Natural killer cell (primary cell): ENCODE measurements at regions not wholly inside any gene's neighbourhood (a gene's known extent, or its start where the extent isn't known, plus 50 kb on each side); places are given as distances from the start of the nearest gene placed in this dataset.

Experiments
- ATAC-seq, 3 donors: fragments of 150-1000 bp in 2 of 3; fragments of 200-7000 bp in 1 of 3; cut with Tn5 transposase; 1 replicate in 1 of 3; 2 replicates in 2 of 3; pipeline ENCODE4 v1.10.0; 2021; ENCODE audit warnings: mild to moderate bottlenecking in 2 of 3, moderate library complexity in 2 of 3
- DNase-seq, 2 donors: peaks; one replicate each; pipeline versions ENCODE4 v3.0.0 to v3.0.0-alpha.2; 2013 to 2021; ENCODE audit warnings: mixed read lengths in 1 of 2
- H3K27ac ChIP-seq: one replicate; pipeline ENCODE4 v1.5.1; 2013; ENCODE audit warnings: mild to moderate bottlenecking, low read length
- H3K27me3 ChIP-seq: one replicate; pipeline ENCODE4 v1.6.1; 2013; ENCODE audit warnings: low read length; ENCODE audit not compliant: control insufficient read depth, insufficient read depth
- H3K36me3 ChIP-seq: one replicate; pipeline ENCODE4 v1.6.1; 2013; ENCODE audit warnings: low read length; ENCODE audit not compliant: control insufficient read depth, insufficient read depth
- H3K4me1 ChIP-seq: one replicate; pipeline ENCODE4 v1.6.1; 2013; ENCODE audit warnings: low read length; ENCODE audit not compliant: control insufficient read depth, insufficient read depth
- H3K4me3 ChIP-seq: one replicate; pipeline ENCODE4 v1.5.1; 2013; ENCODE audit warnings: low read length
- H3K9me3 ChIP-seq: one replicate; pipeline ENCODE4 v1.6.1; 2013; ENCODE audit warnings: low read length; ENCODE audit not compliant: control insufficient read depth, insufficient read depth
- H3K27ac Mint-ChIP-seq, 2 donors: one replicate each; pipeline ENCODE4 v1.8.0; 2022; ENCODE audit warnings: mild to moderate bottlenecking in 2 of 2, mixed read lengths in 2 of 2, moderate library complexity in 1 of 2
- H3K27me3 Mint-ChIP-seq, 2 donors: one replicate each; pipeline ENCODE4 v1.8.0; 2022; ENCODE audit warnings: low read depth in 2 of 2, mixed read lengths in 2 of 2
- H3K36me3 Mint-ChIP-seq: one replicate; pipeline ENCODE4 v1.8.0; 2022; ENCODE audit warnings: mixed read lengths
- H3K4me1 Mint-ChIP-seq, 2 donors: one replicate each; pipeline ENCODE4 v1.8.0; 2022; ENCODE audit warnings: mixed read lengths in 2 of 2
- H3K4me3 Mint-ChIP-seq: one replicate; pipeline ENCODE4 v1.8.0; 2022; ENCODE audit warnings: mild to moderate bottlenecking, moderate library complexity, mixed read lengths
- H3K9me3 Mint-ChIP-seq, 2 donors: one replicate each; pipeline ENCODE4 v1.8.0; 2022; ENCODE audit warnings: mixed read lengths in 2 of 2
- WGBS: methylation state at CpG from one replicate; pipeline ENCODE4 v1.1.7; 2013; ENCODE audit warnings: missing lambda C conversion rate; ENCODE audit not compliant: insufficient coverage; 5-methylcytosine and 5-hydroxymethylcytosine counted together
- intact Hi-C: fragments of 100-400 bp; cut with micrococcal nuclease; formaldehyde crosslinking; loops from one replicate; pipeline ENCODE4 v1.14.2; 2022
- TF ChIP-seq, protein P1 (sequence below): fragments of 200-600 bp; IDR thresholded peaks from one replicate; pipeline ENCODE4 v1.8.0; 2022; ENCODE audit warnings: antibody characterized with exemption

GRCh38 chr5:154607746-154608145, 129.7 kb upstream of the HAND1 start:
- peaks cover 24% of the 10 kb centered on the region for H3K27me3 ChIP-seq
- intact Hi-C loops = no loop called here
- peaks cover 14% of the 10 kb centered on the region for H3K4me1 ChIP-seq
- no peaks in the 10 kb centered on the region for H3K36me3 ChIP-seq
- Mint-ChIP-seq H3K4me1 (peaks cover 6 to 9% of the 10 kb centered on the region in 2 donors), H3K36me3 (no peaks in the 10 kb centered on the region), H3K9me3 (no peaks in the 10 kb centered on the region), H3K27me3 (peaks cover 41 to 50% of the 10 kb centered on the region in 2 donors), H3K27ac (no peak overlapping the region), H3K4me3 (no peak overlapping the region)
- ATAC-seq = no peak
- no peaks in the 10 kb centered on the region for H3K9me3 ChIP-seq
- H3K4me3 ChIP-seq = no peak overlapping the region
- WGBS = 86% methylated on average over 4 of the region's 4 CpGs
- H3K27ac ChIP-seq = no peak overlapping the region
- TF ChIP-seq, protein P1, sequence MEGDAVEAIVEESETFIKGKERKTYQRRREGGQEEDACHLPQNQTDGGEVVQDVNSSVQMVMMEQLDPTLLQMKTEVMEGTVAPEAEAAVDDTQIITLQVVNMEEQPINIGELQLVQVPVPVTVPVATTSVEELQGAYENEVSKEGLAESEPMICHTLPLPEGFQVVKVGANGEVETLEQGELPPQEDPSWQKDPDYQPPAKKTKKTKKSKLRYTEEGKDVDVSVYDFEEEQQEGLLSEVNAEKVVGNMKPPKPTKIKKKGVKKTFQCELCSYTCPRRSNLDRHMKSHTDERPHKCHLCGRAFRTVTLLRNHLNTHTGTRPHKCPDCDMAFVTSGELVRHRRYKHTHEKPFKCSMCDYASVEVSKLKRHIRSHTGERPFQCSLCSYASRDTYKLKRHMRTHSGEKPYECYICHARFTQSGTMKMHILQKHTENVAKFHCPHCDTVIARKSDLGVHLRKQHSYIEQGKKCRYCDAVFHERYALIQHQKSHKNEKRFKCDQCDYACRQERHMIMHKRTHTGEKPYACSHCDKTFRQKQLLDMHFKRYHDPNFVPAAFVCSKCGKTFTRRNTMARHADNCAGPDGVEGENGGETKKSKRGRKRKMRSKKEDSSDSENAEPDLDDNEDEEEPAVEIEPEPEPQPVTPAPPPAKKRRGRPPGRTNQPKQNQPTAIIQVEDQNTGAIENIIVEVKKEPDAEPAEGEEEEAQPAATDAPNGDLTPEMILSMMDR = no peak
- no peak for DNase-seq

- peaks cover 20% of the 10 kb centered on the region for H3K27me3 ChIP-seq
Measured at GRCh38 chr5:154606246-154606645, 128.2 kb upstream of the HAND1 start.

DNA sequence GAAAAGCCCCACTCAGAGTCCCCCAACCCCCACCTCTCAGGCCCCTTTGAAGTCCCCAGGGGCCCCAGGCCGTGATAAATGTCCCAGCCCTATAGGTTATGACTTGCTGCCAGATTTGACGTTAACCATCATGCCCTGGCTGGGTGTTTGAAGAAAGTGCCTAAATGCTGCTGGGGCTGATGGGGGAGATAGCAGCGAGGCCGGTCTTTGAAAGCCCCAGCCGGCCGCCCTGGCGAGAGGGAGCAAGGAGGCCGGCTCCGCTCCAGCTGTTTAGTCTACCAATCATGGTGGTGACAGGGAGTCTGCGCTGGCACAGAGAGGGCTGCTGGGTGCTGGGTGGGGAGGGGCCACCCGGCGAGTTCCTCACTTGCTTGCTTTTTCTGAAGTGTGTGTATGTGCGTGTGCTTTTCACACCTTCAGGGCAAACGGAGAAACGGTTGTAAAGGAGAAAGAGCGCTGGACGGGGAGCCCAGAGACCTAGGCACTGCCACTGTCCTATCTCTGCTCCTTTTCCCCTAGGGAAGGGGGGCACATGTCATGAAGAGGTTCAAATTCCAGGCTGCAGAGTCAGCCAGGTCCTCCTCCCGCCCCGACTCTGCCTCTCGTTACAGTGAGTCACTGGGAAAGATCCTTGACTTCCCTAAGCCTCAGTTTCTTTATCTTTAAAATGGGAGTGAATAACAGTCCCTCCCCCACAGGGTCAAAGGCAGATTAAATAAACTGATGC, 126.1 kb upstream of the HAND1 start:
- Histone ChIP-seq H3K27ac (no peak overlapping the region), H3K4me3 (no peak overlapping the region), H3K27me3 (peaks cover 4% of the 10 kb centered on the region), H3K4me1 (no peaks in the 10 kb centered on the region), H3K9me3 (no peaks in the 10 kb centered on the region), H3K36me3 (no peaks in the 10 kb centered on the region)
- Mint-ChIP-seq H3K4me3 (no peak overlapping the region), H3K27ac (no peak overlapping the region), H3K27me3 (peaks cover 31 to 40% of the 10 kb centered on the region in 2 donors), H3K4me1 (peaks cover 0 to 6% of the 10 kb centered on the region in 2 donors), H3K36me3 (no peaks in the 10 kb centered on the region), H3K9me3 (no peaks in the 10 kb centered on the region)
- ATAC-seq (peak in 1 of 3 donors; percentile 45), DNase-seq (no peak)
- TF ChIP-seq, protein P1 = no peak
- WGBS = 12% methylated on average over 20 of the region's 20 CpGs
- intact Hi-C loops = no loop called here

More at GRCh38 chr5:154606246-154606645, 128.2 kb upstream of the HAND1 start:
- TF ChIP-seq, protein P1 = no peak
- Histone ChIP-seq H3K27ac (no peak overlapping the region), H3K36me3 (no peaks in the 10 kb centered on the region), H3K4me3 (no peak overlapping the region), H3K9me3 (no peaks in the 10 kb centered on the region), H3K4me1 (peaks cover 11% of the 10 kb centered on the region)
- Mint-ChIP-seq H3K27ac (no peak overlapping the region), H3K27me3 (peaks cover 37 to 46% of the 10 kb centered on the region in 2 donors), H3K4me3 (no peak overlapping the region), H3K36me3 (no peaks in the 10 kb centered on the region), H3K9me3 (no peaks in the 10 kb centered on the region), H3K4me1 (peaks cover 1 to 6% of the 10 kb centered on the region in 2 donors)
- intact Hi-C loops = no loop called here
- DNase-seq (no peak), ATAC-seq (no peak)
- 84% methylated on average over 4 of the region's 4 CpGs for WGBS

GRCh38 chr5:154603485-154603884, 125.5 kb upstream of the HAND1 start:
- peaks cover 30 to 40% of the 10 kb centered on the region in 2 donors for H3K27me3 Mint-ChIP-seq
- no CpG with 5 or more reads among the region's 1 CpG for WGBS

More at GRCh38 chr5:154603485-154603884, 125.5 kb upstream of the HAND1 start:
- Histone ChIP-seq H3K27me3 (no peaks in the 10 kb centered on the region), H3K9me3 (no peaks in the 10 kb centered on the region), H3K4me1 (no peaks in the 10 kb centered on the region), H3K27ac (no peak overlapping the region), H3K36me3 (no peaks in the 10 kb centered on the region), H3K4me3 (no peak overlapping the region)
- DNase-seq (no peak), ATAC-seq (no peak)
- Mint-ChIP-seq H3K36me3 (no peaks in the 10 kb centered on the region), H3K4me1 (peaks cover 0 to 6% of the 10 kb centered on the region in 2 donors), H3K9me3 (no peaks in the 10 kb centered on the region), H3K27ac (no peak overlapping the region), H3K4me3 (no peak overlapping the region)
- intact Hi-C loops = no loop called here
- TF ChIP-seq, protein P1 = no peak
